Panc1 (cell line): ENCODE measurements at regions not wholly inside any gene's neighbourhood (a gene's known extent, or its start where the extent isn't known, plus 50 kb on each side); places are given as distances from the start of the nearest gene placed in this dataset.

ENCODE experiments used
- CTCF ChIP-seq: fragments of 450-650 bp; IDR thresholded peaks from 2 replicates; pipeline ENCODE4 v1.5.1; 2017; ENCODE audit warnings: mild to moderate bottlenecking
- POLR2AphosphoS5 ChIP-seq: IDR thresholded peaks from 2 replicates; pipeline ENCODE4 v1.6.1; 2012; ENCODE audit warnings: mild to moderate bottlenecking, low read depth, low read length, moderate library complexity
- REST ChIP-seq, 2 experiments: IDR thresholded peaks; 2 replicates each; pipeline ENCODE4 v1.6.1; 2011 to 2012; ENCODE audit warnings: low read depth in 2 of 2, control low read depth in 1 of 2, low read length in 1 of 2, mild to moderate bottlenecking in 1 of 2, moderate library complexity in 1 of 2; ENCODE audit not compliant: insufficient read depth in 1 of 2
- SIN3A ChIP-seq: IDR thresholded peaks from 2 replicates; pipeline ENCODE4 v1.6.1; 2012; ENCODE audit warnings: low read depth, mild to moderate bottlenecking, low read length, moderate library complexity, borderline replicate concordance; ENCODE audit not compliant: insufficient read depth

- TF ChIP-seq REST (IDR thresholded peaks at IDR 0.05; ENCODE audit: insufficient read depth in 1 of 2, low read depth in 2 of 2, low read length in 1 of 2) (no peak), CTCF (no peak), POLR2AphosphoS5 (no peak), SIN3A (no peak)
These were observed 82.5 kb upstream of the PTPN1 start for GRCh38 chr20:50427719-50428083.
